C4-2B (cell line): ENCODE measurements at regions not wholly inside any gene's neighbourhood (a gene's known extent, or its start where the extent isn't known, plus 50 kb on each side); places are given as distances from the start of the nearest gene placed in this dataset.

ENCODE experiments used
- ZFX ChIP-seq: fragments of 450-650 bp; IDR thresholded peaks from 2 replicates; pipeline ENCODE4 v1.6.1; 2017
- TF ChIP-seq, protein P1 (sequence below): fragments of 450-650 bp; conservative IDR thresholded peaks from 2 replicates; pipeline ENCODE4 v1.5.1; 2017; ENCODE audit warnings: mild to moderate bottlenecking

DNA sequence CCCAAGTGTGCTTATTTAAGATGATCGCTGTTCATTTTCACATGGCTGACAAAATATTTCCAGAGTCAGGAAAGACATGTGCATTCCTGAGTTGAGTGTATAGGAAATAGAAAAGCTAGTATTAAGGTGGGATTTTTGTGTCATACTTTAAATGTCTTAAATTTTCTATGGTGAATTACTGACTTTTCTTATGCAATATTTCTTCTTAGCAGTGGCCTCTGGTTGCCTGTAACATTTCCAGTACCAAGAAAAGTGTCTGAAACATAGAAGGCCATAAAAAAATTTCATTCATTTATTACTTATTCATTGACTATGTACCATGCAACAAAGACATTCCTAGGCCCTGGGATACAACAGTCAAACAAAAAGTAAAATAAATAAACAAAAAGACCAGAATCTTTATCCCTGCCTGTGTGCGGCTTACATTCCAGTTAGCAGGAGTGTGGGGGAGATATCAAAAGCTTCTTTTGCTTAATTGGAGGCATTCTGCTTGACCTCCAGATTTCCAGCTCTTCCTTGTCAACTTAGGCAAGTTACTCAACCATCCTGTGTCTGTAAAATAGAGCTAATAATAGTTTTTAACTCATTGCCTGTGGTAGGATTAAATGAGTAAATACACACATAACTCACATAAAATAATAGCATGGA is 216.3 kb upstream of the FLRT2 start:
- TF ChIP-seq, protein P1, sequence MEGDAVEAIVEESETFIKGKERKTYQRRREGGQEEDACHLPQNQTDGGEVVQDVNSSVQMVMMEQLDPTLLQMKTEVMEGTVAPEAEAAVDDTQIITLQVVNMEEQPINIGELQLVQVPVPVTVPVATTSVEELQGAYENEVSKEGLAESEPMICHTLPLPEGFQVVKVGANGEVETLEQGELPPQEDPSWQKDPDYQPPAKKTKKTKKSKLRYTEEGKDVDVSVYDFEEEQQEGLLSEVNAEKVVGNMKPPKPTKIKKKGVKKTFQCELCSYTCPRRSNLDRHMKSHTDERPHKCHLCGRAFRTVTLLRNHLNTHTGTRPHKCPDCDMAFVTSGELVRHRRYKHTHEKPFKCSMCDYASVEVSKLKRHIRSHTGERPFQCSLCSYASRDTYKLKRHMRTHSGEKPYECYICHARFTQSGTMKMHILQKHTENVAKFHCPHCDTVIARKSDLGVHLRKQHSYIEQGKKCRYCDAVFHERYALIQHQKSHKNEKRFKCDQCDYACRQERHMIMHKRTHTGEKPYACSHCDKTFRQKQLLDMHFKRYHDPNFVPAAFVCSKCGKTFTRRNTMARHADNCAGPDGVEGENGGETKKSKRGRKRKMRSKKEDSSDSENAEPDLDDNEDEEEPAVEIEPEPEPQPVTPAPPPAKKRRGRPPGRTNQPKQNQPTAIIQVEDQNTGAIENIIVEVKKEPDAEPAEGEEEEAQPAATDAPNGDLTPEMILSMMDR, result no peak
- TF ChIP-seq ZFX, result no peak
